HUES48 (cell line): ENCODE measurements at regions not wholly inside any gene's neighbourhood (a gene's known extent, or its start where the extent isn't known, plus 50 kb on each side); places are given as distances from the start of the nearest gene placed in this dataset.

ENCODE experiments used
- H3K27ac ChIP-seq: one replicate; pipeline ENCODE4 v1.7.0; 2013; ENCODE audit warnings: low read depth, low read length, inconsistent platforms
- H3K27me3 ChIP-seq: 2 replicates; pipeline ENCODE4 v1.6.1; 2013; ENCODE audit warnings: mild to moderate bottlenecking, low read length; ENCODE audit not compliant: control insufficient read depth, insufficient read depth
- H3K36me3 ChIP-seq: 2 replicates; pipeline ENCODE4 v1.6.1; 2013; ENCODE audit warnings: low read length; ENCODE audit not compliant: control insufficient read depth, insufficient read depth
- H3K4me1 ChIP-seq: 2 replicates; pipeline ENCODE4 v1.6.1; 2013; ENCODE audit warnings: mild to moderate bottlenecking, low read length; ENCODE audit not compliant: control insufficient read depth, insufficient read depth
- H3K4me3 ChIP-seq: 2 replicates; pipeline ENCODE4 v1.5.1; 2013; ENCODE audit warnings: mild to moderate bottlenecking, low read depth, low read length
- H3K9ac ChIP-seq: 2 replicates; pipeline ENCODE4 v1.6.1; 2013; ENCODE audit warnings: mild to moderate bottlenecking, low read depth, low read length, moderate library complexity
- H3K9me3 ChIP-seq: 2 replicates; pipeline ENCODE4 v1.6.1; 2013; ENCODE audit warnings: low read length; ENCODE audit not compliant: control insufficient read depth, insufficient read depth

GRCh38 chr2:45283764-45284620 lies 274.7 kb upstream of the SIX2 start:
- H3K4me1 ChIP-seq, result no peaks in the 10 kb centered on the region
- no peak overlapping the region for H3K4me3 ChIP-seq
- H3K9ac ChIP-seq, result no peak overlapping the region
- no peaks in the 10 kb centered on the region for H3K27me3 ChIP-seq
- H3K36me3 ChIP-seq, result no peaks in the 10 kb centered on the region
- H3K27ac ChIP-seq, result no peak overlapping the region
- no peaks in the 10 kb centered on the region; the same call in 1 of the 2 replicates for H3K9me3 ChIP-seq

- no peak overlapping the region for H3K27ac ChIP-seq
- no peak overlapping the region for H3K9ac ChIP-seq
- no peaks in the 10 kb centered on the region for H3K4me1 ChIP-seq
- no peaks in the 10 kb centered on the region for H3K36me3 ChIP-seq
- H3K27me3 ChIP-seq, result no peaks in the 10 kb centered on the region
- no peaks in the 10 kb centered on the region; the same call in 1 of the 2 replicates for H3K9me3 ChIP-seq
- H3K4me3 ChIP-seq, result no peak overlapping the region
These were observed 273.4 kb upstream of the SIX2 start for GRCh38 chr2:45282646-45283045.

- Histone ChIP-seq H3K9me3 (no peaks in the 10 kb centered on the region; the same call in 1 of the 2 replicates), H3K36me3 (no peaks in the 10 kb centered on the region), H3K9ac (no peak overlapping the region), H3K27ac (no peak overlapping the region), H3K4me3 (no peak overlapping the region), H3K4me1 (no peaks in the 10 kb centered on the region), H3K27me3 (no peaks in the 10 kb centered on the region)
These were observed 272.1 kb upstream of the SIX2 start for GRCh38 chr2:45281311-45281710.

- no peak overlapping the region for H3K9ac ChIP-seq
- H3K27ac ChIP-seq, result no peak overlapping the region
- no peaks in the 10 kb centered on the region for H3K27me3 ChIP-seq
- no peaks in the 10 kb centered on the region for H3K4me1 ChIP-seq
- H3K9me3 ChIP-seq, result no peaks in the 10 kb centered on the region; the same call in 1 of the 2 replicates
- H3K4me3 ChIP-seq, result no peak overlapping the region
- H3K36me3 ChIP-seq, result no peaks in the 10 kb centered on the region
These were observed 271.5 kb upstream of the SIX2 start for GRCh38 chr2:45280794-45281193.

- H3K36me3 ChIP-seq, result no peaks in the 10 kb centered on the region
- peaks cover 2% of the 10 kb centered on the region for H3K4me1 ChIP-seq
- no peaks in the 10 kb centered on the region for H3K27me3 ChIP-seq
- H3K27ac ChIP-seq, result no peak overlapping the region
- H3K9ac ChIP-seq, result no peak overlapping the region
- no peaks in the 10 kb centered on the region for H3K9me3 ChIP-seq
- no peak overlapping the region for H3K4me3 ChIP-seq
These were observed 270.1 kb upstream of the SIX2 start for GRCh38 chr2:45279356-45279755.

GRCh38 chr2:45278365-45279078 lies 269.3 kb upstream of the SIX2 start:
- Histone ChIP-seq H3K4me3 (no peak overlapping the region), H3K27ac (no peak overlapping the region), H3K9ac (no peak overlapping the region), H3K9me3 (no peaks in the 10 kb centered on the region), H3K27me3 (no peaks in the 10 kb centered on the region), H3K36me3 (no peaks in the 10 kb centered on the region), H3K4me1 (peaks cover 8% of the 10 kb centered on the region)

- Histone ChIP-seq H3K9ac (no peak overlapping the region), H3K9me3 (no peaks in the 10 kb centered on the region), H3K36me3 (no peaks in the 10 kb centered on the region), H3K4me1 (peaks cover 8% of the 10 kb centered on the region), H3K27ac (no peak overlapping the region), H3K27me3 (no peaks in the 10 kb centered on the region), H3K4me3 (no peak overlapping the region)
These were observed 267.7 kb upstream of the SIX2 start for GRCh38 chr2:45276914-45277313.

GRCh38 chr2:45275806-45276205 lies 266.6 kb upstream of the SIX2 start:
- Histone ChIP-seq H3K27ac (no peak overlapping the region), H3K4me1 (peaks cover 8% of the 10 kb centered on the region), H3K4me3 (no peak overlapping the region), H3K36me3 (no peaks in the 10 kb centered on the region), H3K9ac (no peak overlapping the region), H3K9me3 (no peaks in the 10 kb centered on the region), H3K27me3 (no peaks in the 10 kb centered on the region)

- Histone ChIP-seq H3K9me3 (no peaks in the 10 kb centered on the region), H3K4me1 (peaks cover 8% of the 10 kb centered on the region), H3K4me3 (no peak overlapping the region), H3K36me3 (no peaks in the 10 kb centered on the region), H3K27ac (no peak overlapping the region), H3K27me3 (no peaks in the 10 kb centered on the region), H3K9ac (no peak overlapping the region)
These were observed 266.1 kb upstream of the SIX2 start for GRCh38 chr2:45275242-45275805.

- Histone ChIP-seq H3K4me1 (peaks cover 8% of the 10 kb centered on the region), H3K27ac (peak overlapping the region; percentile 30), H3K9me3 (no peaks in the 10 kb centered on the region), H3K9ac (no peak overlapping the region), H3K36me3 (no peaks in the 10 kb centered on the region), H3K4me3 (no peak overlapping the region), H3K27me3 (no peaks in the 10 kb centered on the region)
These were observed 265.1 kb upstream of the SIX2 start for GRCh38 chr2:45274250-45274926.
